SHP77 treated with DMSO at 0.1 percent for 48 hours (cell line): ENCODE measurements at regions not wholly inside any gene's neighbourhood (a gene's known extent, or its start where the extent isn't known, plus 50 kb on each side); places are given as distances from the start of the nearest gene placed in this dataset.

ENCODE experiments used
- DNase-seq: peaks from one replicate; lab custom pipeline; 2025; lab: John Stamatoyannopoulos, UW

DNA sequence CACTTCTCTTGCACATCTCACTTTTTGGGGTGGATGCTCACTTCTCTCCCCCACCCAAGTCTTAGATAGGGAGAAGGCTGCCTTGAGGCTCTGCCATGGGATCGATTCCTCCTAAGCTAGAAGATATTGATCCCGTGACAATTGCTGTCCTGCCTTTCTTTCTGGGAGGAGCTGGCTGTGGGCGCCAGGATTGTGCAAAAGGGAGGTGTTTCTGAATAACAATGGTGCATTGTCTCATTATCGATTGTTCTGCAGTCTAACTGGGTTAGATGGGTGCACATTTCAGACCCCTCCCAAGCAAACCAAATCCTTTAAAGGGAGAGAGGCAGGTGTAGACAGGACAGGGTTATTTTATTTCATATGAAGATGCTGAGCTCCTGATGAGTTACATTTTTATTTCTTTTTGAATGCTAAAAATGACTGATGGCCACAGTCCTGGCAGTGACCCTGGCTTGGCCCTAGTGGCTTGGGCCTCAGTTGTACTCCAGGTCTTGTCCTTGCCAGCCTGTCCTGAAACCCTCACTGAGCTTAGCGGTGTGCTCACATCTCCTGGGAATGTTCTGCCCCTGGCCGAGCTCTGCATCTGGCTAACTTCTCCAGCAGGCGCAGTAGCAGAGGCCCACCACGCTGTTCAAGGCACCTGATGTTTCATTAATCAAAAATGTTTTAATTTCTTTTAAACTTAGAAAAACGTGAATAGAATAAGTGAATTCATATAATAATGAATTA, 99.0 kb upstream of the KAZN start:
- no peak for DNase-seq

DNA sequence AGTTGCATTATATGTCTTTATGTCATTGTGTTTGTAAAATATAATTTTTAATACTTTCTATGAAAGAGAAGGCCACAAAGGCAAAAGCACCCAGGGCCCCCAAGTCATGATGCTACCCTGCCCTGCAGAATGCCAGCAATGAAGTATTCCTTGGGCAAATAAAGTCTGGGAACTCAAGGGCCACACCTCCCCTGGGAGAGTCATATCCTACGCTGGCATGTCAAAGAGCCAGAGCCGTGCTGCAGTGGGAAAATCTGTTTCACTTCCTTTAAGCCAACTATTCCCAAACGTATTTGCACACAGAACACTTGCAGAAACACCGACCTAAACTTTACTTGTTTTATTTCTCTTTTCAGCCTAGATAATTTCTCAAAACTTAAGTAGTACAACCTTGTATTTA, 98.4 kb upstream of the KAZN start:
- no peak for DNase-seq

GRCh38 chr1:14500912-14501311, 97.6 kb upstream of the KAZN start:
- no peak for DNase-seq

DNA sequence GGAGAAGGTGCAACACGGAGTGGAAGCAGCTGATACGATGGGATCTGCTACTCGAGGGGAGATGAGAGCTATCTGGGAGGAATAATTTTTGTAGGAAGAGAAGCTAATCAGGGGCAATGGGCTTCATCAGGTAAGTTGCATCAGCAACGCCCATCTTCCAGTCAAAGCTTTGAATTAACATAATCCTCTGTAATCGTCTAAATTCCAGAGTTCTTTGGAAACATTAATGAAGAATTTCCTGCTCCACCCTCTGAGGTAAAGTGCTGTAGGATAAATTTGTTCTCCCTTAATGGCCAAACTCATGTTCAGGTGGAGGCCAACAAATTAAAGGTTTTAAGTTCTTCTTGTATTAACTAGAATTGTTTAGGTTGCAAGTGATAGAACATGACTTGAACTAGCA, 94.0 kb upstream of the KAZN start:
- DNase-seq = no peak

DNA sequence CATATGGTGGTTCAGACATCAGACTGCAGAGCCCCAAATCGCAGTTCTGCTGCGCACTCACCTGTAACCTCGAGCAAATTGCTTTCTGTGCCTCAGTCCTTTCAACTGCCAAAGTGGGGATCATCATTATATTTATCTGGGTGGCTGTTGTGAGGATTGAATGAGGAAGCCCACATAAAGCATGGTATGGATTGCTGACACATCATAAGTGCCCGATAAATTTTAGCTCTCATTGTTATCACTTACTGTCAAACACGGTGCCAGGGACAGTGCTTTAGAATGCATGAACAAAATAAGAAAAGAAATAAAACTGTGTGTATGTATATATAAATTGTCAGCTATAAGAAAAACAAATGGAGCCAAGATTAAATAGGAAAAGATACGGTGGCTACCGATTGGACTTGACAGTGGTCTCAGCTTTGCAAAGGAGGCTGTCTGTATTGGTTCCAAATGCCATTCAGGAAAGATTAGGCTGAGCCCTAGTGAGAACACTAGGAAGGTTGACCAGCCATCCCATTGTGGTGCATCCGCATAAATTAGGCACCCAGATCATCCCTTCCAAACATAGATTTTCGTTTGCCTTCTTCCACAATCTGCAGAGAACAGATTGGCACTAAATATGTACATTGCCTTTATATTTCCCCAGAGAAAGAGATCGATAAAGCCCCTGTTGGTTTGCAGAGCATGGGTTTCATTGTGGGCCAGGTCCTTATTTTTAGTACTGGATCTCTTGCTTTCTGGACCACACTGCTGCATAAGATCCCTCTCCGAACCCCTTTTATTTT, 91.8 kb upstream of the KAZN start:
- no peak for DNase-seq

DNA sequence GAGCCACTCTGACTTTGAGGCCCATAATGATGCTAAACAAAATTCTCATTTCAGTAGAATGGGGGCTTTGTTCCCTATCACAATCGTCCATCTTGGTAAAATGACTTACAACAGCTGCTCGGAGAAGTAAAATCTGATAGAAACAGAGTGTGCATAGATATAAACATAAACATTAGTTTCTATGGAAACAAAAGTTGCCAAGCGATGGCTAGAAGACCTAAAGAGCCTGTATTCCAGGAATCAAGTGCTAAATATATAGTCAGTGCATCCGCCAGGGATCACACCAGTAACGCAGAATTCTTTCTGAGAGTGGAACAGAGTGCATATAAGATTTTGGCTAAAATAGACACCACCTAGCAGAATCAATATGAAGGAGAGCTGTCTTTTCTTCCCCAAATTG, 91.2 kb upstream of the KAZN start:
- no peak for DNase-seq

DNA sequence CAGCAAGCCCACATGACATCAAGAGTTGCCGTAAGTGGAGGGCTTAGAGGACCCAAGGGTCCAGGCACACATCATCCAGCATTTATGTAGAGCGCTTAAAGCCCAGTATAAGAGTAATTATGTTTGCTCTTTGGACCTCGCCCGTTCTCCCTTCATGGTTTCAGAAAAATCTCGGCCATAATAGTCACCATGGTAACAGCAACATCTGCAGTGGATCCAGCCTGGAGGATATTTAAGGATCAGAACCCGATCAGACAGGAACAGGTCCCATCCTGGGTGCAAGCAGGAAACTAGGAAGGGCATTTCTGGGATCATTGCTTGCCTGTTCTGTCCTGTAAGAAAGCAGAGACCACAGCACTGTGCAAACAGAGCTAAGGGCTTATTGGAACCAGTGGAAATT, 89.9 kb upstream of the KAZN start:
- DNase-seq = no peak

GRCh38 chr1:14511166-14511680, 87.3 kb upstream of the KAZN start:
- DNase-seq = no peak

DNA sequence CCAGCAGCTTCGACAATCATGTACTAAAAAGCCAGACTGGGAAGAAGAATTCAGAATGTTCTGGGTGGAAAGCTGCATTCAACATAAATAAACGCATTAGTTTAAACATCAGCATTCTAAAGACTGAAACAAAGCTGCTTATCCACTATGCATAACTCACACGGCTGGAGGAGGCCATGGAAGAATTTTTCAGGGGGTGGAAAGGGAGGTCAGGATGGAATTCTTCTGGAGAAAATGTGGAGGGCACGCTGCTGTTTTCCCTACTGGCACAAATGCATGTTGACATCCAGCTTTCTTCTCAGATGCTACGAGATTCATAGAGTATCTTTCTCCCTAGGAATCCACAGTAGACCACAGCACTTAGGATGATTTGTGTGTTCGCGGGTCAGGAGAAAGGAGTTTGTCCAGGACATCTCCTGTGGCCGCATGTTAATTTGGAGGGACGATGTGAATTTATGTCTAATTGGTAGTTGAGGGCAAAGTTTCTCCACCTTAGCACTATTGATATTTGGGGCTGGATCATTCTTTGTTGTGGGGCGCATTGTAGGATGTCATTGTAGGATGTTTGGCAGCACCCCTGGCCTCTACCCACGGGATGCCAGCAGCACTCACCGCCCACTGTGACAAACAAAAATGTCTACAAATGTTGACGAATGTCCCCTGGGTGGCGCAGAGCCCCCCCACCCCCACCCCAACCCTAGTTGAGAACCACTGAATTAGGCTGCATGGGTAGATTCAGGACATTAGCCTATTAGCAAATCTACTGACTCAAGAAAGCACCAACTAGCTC, 86.5 kb upstream of the KAZN start:
- DNase-seq = no peak

DNA sequence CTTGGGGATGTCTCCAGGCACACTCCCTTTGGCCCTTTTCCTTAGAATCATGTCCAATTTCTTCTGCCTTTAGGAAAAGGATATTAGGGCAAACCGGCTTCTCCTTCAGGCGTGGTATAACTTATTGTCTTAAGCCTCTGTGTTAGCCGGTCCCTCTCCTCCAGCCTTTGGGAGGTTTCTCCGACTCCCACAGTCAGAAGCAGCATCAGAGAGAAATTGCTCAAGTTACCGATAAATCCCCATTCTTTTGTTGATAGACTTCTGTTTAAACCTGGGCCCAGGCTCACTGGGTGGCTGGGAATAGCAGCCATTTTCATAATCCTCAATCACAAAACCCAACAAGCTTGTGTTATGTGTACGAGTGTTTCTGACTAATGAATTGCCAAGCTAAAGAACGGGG, 85.4 kb upstream of the KAZN start:
- DNase-seq = no peak

GRCh38 chr1:14514739-14515138, 83.7 kb upstream of the KAZN start:
- no peak for DNase-seq

DNA sequence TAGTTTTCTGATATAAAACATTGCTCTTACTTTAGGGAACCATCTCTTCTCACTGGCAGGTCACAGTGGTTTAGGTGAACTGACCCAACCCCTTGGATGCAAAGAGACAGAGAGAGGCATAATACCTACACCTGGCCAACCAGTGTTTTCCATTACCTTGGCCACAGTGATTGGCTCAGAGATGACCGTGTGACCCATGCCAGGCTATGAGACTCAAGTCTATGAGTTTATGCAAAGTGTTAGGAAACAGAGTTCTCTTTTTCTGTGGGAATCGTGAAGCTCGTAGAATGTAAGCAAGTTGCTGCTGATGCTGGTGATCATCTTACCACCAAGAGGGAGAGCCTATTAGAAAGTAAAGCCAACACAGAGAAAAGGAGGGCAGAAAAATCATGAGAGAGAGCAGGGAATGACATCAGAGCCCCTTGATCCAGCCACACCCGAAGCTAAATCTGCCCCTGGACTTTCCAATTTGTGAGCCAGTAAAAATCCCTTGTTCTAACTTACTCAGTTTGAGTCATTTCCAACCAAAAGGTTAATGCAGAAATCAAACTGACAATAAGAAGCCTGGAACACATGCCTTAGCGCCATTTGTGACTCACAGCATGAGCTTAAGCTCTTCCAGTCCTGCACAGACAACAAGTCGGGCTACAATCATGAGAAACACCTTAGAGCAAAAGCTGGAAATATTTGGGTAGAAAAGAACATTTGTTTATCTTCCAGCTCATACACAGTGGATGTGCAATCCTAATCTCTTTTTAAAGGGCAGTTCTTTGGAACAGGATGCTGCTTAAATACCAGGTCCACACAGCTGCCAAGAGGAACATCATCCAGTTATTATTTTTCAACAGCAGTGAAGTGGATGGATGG, 81.3 kb upstream of the KAZN start:
- DNase-seq = no peak

DNA sequence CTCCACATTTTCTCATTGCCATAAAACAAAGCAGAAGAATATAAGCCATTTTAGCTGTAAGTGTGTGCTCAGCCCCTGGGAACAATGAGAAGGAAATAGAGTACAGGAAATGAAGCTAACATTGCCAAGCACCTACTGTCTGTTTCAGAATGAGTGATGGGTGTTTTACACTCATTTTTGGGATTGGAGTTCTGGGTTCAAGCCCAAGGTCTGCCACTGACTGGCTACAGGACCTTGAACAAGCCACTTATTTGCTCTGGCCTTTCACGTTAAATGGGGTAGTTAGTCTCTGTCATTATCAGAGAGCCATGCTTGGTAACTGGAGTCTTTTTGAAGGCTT, 80.7 kb upstream of the KAZN start:
- no peak for DNase-seq

- no peak for DNase-seq
Observed at GRCh38 chr1:14519976-14520375, 78.5 kb upstream of the KAZN start.

DNA sequence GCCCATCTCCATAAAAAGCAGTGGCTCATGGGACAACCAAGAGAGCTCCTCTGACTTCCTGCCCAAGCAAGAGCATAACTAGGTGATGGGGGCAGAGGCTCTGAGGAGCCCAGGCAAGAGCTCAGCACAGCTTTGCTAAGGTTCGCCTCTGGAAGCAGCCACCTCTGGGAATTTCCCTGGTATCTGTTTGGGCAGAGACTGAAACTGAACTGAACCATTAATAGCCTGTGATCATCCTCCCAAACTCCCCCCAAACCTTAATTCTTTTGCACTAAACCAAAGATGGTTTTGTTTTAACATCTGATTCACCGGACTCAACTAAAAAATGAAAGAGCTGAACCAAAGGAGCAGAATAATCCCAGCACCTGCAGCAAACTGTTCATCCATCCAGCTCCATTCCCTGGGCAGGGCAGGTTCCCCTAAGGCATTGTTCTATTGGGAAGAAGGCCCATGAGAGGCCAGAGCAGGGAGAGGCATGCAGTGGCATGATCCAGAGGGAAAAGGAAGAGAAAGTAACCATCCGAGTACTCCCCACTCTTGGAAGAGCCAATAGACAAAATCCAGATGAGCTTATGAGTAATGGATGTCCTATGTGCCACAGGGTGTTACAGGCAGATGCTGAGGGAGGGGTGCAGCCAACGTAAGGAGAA, 77.8 kb upstream of the KAZN start:
- DNase-seq = no peak

DNA sequence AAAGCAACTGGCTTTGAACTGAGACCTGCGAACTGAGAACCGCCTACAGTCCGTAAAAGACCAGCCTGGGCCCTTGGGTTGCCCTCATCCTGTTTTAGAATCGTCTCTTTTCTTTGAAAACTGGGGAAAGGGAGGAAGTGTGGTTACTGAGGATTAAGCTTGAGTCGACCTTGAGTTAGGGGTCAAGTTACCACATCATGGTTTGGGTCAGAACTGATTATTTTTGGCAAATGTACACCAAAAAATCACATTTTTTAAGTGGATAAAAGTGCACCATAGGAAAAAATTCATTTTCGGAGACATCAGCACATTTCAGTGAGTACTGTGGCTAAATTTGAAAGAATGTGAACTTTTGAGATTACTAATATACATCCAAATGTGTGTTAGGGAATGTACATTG, 76.9 kb upstream of the KAZN start:
- DNase-seq = no peak

DNA sequence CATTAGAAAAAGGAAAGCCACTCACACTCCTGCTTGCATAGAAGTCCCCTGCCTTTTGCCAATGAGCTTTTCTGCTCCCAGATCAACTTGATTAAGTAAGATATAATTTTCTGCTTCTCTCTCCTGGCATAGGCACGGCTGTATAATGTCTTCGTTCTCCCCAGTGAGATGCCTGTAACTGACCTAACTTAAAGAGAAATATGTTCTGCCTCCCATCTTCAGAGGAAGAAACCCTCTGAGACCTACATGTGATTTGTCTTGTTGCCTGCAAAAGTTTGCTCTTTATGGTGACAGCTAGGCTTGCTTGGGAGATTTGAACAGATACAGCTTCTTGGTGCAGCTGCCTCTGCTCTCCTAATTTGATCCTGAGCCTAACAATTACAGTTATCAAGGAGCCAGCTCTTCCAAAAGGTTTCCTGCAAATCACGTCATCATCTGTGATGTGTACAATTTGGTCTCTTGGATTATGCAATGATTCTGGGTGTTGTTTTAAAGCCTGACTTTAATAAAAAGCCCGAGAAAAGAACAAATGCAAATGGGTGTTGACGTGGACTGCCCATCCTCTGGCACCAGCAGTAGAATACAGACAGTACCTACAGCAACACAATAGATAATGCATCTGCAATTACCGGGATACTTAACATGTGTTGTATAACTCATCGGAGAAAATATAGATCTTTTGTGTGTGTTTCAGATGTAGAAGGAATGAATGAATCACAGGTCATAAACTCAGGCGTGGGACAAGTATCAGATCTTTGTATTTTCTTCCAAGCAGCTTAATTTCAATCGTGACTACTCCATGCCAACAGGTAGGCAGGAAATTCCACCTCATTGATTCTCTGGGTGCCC, 76.2 kb upstream of the KAZN start:
- no peak for DNase-seq

GRCh38 chr1:14522926-14523241, 75.6 kb upstream of the KAZN start:
- DNase-seq = no peak

- DNase-seq = no peak
Observed at GRCh38 chr1:14524826-14525636, 73.5 kb upstream of the KAZN start.

DNA sequence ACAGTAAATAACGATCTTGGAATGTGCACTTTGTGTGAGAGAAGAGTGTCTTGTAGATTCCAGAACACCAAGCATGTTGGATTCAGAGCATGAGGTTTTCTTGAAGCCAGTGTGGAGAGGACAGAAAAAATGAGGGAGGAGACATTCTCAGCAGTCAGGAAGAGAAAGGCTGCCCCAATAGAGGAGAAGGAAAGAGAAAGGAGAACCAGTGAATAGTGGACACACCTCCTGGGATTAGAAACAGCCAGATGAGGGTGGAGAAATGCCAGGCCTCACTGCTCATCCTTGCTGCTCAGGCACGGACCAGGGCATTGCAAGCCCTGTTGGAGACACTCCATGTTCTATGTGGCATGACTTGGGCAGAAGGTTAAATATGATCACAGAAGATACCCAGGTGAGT, 69.0 kb upstream of the KAZN start:
- DNase-seq = no peak
